Natural killer cell (primary cell): ENCODE measurements at regions not wholly inside any gene's neighbourhood (a gene's known extent, or its start where the extent isn't known, plus 50 kb on each side); places are given as distances from the start of the nearest gene placed in this dataset.

Experiments
- ATAC-seq, 3 donors: fragments of 150-1000 bp in 2 of 3; fragments of 200-7000 bp in 1 of 3; cut with Tn5 transposase; 1 replicate in 1 of 3; 2 replicates in 2 of 3; pipeline ENCODE4 v1.10.0; 2021; ENCODE audit warnings: mild to moderate bottlenecking in 2 of 3, moderate library complexity in 2 of 3
- DNase-seq, 2 donors: peaks; one replicate each; pipeline versions ENCODE4 v3.0.0 to v3.0.0-alpha.2; 2013 to 2021; ENCODE audit warnings: mixed read lengths in 1 of 2
- H3K27ac ChIP-seq: one replicate; pipeline ENCODE4 v1.5.1; 2013; ENCODE audit warnings: mild to moderate bottlenecking, low read length
- H3K27me3 ChIP-seq: one replicate; pipeline ENCODE4 v1.6.1; 2013; ENCODE audit warnings: low read length; ENCODE audit not compliant: control insufficient read depth, insufficient read depth
- H3K36me3 ChIP-seq: one replicate; pipeline ENCODE4 v1.6.1; 2013; ENCODE audit warnings: low read length; ENCODE audit not compliant: control insufficient read depth, insufficient read depth
- H3K4me1 ChIP-seq: one replicate; pipeline ENCODE4 v1.6.1; 2013; ENCODE audit warnings: low read length; ENCODE audit not compliant: control insufficient read depth, insufficient read depth
- H3K4me3 ChIP-seq: one replicate; pipeline ENCODE4 v1.5.1; 2013; ENCODE audit warnings: low read length
- H3K9me3 ChIP-seq: one replicate; pipeline ENCODE4 v1.6.1; 2013; ENCODE audit warnings: low read length; ENCODE audit not compliant: control insufficient read depth, insufficient read depth
- H3K27ac Mint-ChIP-seq, 2 donors: one replicate each; pipeline ENCODE4 v1.8.0; 2022; ENCODE audit warnings: mild to moderate bottlenecking in 2 of 2, mixed read lengths in 2 of 2, moderate library complexity in 1 of 2
- H3K27me3 Mint-ChIP-seq, 2 donors: one replicate each; pipeline ENCODE4 v1.8.0; 2022; ENCODE audit warnings: low read depth in 2 of 2, mixed read lengths in 2 of 2
- H3K36me3 Mint-ChIP-seq: one replicate; pipeline ENCODE4 v1.8.0; 2022; ENCODE audit warnings: mixed read lengths
- H3K4me1 Mint-ChIP-seq, 2 donors: one replicate each; pipeline ENCODE4 v1.8.0; 2022; ENCODE audit warnings: mixed read lengths in 2 of 2
- H3K4me3 Mint-ChIP-seq: one replicate; pipeline ENCODE4 v1.8.0; 2022; ENCODE audit warnings: mild to moderate bottlenecking, moderate library complexity, mixed read lengths
- H3K9me3 Mint-ChIP-seq, 2 donors: one replicate each; pipeline ENCODE4 v1.8.0; 2022; ENCODE audit warnings: mixed read lengths in 2 of 2
- WGBS: methylation state at CpG from one replicate; pipeline ENCODE4 v1.1.7; 2013; ENCODE audit warnings: missing lambda C conversion rate; ENCODE audit not compliant: insufficient coverage; 5-methylcytosine and 5-hydroxymethylcytosine counted together
- intact Hi-C: fragments of 100-400 bp; cut with micrococcal nuclease; formaldehyde crosslinking; loops from one replicate; pipeline ENCODE4 v1.14.2; 2022
- TF ChIP-seq, protein P1 (sequence below): fragments of 200-600 bp; IDR thresholded peaks from one replicate; pipeline ENCODE4 v1.8.0; 2022; ENCODE audit warnings: antibody characterized with exemption

DNA sequence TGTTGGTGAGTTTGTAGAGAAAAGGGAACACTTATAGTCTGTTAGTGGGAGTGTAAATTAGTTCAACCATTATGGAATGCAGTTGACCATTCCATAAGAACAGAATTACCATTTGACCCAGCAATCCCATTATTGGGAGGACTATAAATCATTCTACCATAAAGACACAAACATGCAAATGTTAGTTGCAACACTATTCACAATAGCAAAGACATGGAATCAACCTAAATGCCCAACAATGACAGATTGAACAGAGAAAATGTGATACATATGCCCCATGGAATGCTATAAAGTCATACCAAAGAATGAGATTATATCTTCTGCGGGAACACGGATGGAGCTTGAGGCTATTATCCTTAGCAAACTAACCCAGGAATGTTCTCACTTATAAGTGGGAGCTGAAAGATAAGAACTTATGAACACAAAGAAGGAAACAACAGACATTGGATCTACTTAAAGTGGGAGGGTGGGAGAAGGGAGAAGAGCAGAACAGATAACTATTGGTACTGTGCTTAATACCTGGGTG, 1819.2 kb upstream of the ADGRL3 start:
- Histone ChIP-seq H3K27me3 (no peaks in the 10 kb centered on the region), H3K9me3 (peaks cover 17% of the 10 kb centered on the region), H3K27ac (no peak overlapping the region), H3K36me3 (no peaks in the 10 kb centered on the region), H3K4me1 (no peaks in the 10 kb centered on the region), H3K4me3 (no peak overlapping the region)
- H3K9me3 Mint-ChIP-seq = peaks cover 10 to 15% of the 10 kb centered on the region in 2 donors
- intact Hi-C loops = no loop called here
- no peak for ATAC-seq
- TF ChIP-seq, protein P1, sequence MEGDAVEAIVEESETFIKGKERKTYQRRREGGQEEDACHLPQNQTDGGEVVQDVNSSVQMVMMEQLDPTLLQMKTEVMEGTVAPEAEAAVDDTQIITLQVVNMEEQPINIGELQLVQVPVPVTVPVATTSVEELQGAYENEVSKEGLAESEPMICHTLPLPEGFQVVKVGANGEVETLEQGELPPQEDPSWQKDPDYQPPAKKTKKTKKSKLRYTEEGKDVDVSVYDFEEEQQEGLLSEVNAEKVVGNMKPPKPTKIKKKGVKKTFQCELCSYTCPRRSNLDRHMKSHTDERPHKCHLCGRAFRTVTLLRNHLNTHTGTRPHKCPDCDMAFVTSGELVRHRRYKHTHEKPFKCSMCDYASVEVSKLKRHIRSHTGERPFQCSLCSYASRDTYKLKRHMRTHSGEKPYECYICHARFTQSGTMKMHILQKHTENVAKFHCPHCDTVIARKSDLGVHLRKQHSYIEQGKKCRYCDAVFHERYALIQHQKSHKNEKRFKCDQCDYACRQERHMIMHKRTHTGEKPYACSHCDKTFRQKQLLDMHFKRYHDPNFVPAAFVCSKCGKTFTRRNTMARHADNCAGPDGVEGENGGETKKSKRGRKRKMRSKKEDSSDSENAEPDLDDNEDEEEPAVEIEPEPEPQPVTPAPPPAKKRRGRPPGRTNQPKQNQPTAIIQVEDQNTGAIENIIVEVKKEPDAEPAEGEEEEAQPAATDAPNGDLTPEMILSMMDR = no peak
- no peak for DNase-seq
- no peak overlapping the region for H3K4me3 Mint-ChIP-seq
- no peaks in the 10 kb centered on the region for H3K36me3 Mint-ChIP-seq
- H3K27me3 Mint-ChIP-seq = no peaks in the 10 kb centered on the region
- WGBS = 100% methylated on average over 2 of the region's 2 CpGs
- no peak overlapping the region for H3K27ac Mint-ChIP-seq
- no peaks in the 10 kb centered on the region for H3K4me1 Mint-ChIP-seq

DNA sequence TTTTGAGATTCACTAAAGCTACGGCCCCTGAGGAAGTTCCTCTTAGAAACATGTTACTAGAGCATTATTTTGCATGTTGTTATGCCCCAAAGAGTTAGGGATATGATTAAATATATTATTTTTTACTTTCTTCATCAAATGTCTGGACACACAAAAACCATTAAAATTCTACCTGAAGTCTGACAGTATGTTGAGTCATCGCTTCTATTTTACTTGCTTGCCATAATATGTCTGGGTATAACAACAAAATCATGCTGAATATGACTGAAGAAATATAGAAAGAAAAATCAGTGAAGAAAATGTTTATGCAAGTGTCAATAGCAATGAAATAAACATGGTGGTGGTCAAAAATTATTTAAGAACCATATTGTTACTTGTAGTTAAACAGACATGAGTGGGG, 1818.5 kb upstream of the ADGRL3 start:
- Histone ChIP-seq H3K27me3 (no peaks in the 10 kb centered on the region), H3K27ac (no peak overlapping the region), H3K4me3 (no peak overlapping the region), H3K4me1 (no peaks in the 10 kb centered on the region), H3K9me3 (peaks cover 17% of the 10 kb centered on the region), H3K36me3 (no peaks in the 10 kb centered on the region)
- Mint-ChIP-seq H3K4me1 (no peaks in the 10 kb centered on the region), H3K4me3 (no peak overlapping the region), H3K27me3 (no peaks in the 10 kb centered on the region), H3K36me3 (no peaks in the 10 kb centered on the region), H3K9me3 (peaks cover 11% of the 10 kb centered on the region in 2 donors), H3K27ac (no peak overlapping the region)
- TF ChIP-seq, protein P1 = no peak
- no peak for ATAC-seq
- no peak for DNase-seq
- 88% methylated on average over 2 of the region's 2 CpGs for WGBS
- intact Hi-C loops = no loop called here

DNA sequence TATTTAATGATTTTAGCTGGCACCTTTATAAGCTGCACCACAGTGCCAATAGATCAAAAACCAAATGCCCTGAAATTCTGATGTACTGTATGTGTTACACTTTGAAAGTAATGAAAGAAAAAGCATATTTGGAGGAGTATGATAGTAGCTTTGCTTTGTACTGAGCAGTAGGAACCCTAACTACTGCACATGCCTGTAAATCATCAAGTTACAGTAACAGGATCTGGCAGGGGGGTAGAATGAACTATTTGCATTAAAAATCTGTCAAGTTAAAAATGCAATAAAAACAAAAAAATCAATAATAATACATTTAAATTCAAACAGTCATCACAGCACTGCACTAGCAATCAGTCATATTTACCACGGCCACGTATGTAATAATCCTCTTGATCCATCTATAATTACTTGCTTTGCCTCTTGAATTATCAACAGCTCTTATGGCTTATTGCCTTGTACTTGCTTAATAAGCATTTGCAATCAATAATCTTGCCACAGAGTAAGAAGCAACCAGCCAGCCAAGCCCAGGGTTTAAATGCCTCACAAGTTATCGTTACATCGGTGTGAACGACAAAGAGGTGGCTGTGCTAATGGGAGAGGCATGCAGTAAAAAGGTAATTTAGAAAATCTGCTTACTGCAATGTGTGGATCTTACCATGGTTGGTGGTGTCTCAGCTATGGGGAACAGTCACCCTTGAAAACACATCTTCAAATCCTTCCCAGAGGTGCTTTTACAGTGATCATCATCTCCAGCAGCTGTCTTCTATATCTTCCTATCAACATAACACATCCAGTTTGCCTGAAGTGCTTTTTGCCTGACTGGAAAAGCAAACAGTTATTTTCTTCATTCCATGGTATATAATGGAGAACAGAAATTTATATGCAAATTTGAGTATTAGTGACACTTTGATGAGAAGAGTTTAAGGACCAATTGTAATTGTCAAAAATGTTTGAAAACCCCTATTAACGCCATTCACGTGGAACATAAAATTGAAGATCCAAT, 1812.1 kb upstream of the ADGRL3 start:
- no peak overlapping the region for H3K27ac ChIP-seq
- Mint-ChIP-seq H3K4me3 (no peak overlapping the region), H3K9me3 (peaks cover 12 to 14% of the 10 kb centered on the region in 2 donors), H3K27me3 (no peaks in the 10 kb centered on the region), H3K4me1 (no peaks in the 10 kb centered on the region), H3K36me3 (no peaks in the 10 kb centered on the region), H3K27ac (no peak overlapping the region)
- no peak overlapping the region for H3K4me3 ChIP-seq
- no peaks in the 10 kb centered on the region for H3K36me3 ChIP-seq
- DNase-seq = no peak
- intact Hi-C loops = no loop called here
- H3K9me3 ChIP-seq = no peaks in the 10 kb centered on the region
- 87% methylated on average over 6 of the region's 7 CpGs for WGBS
- ATAC-seq = no peak
- TF ChIP-seq, protein P1 = no peak
- no peaks in the 10 kb centered on the region for H3K27me3 ChIP-seq
- no peaks in the 10 kb centered on the region for H3K4me1 ChIP-seq
